ENCODE measurements at regions not wholly inside any gene's neighbourhood (a gene's known extent, or its start where the extent isn't known, plus 50 kb on each side); places are given as distances from the start of the nearest gene placed in this dataset.

DNA sequence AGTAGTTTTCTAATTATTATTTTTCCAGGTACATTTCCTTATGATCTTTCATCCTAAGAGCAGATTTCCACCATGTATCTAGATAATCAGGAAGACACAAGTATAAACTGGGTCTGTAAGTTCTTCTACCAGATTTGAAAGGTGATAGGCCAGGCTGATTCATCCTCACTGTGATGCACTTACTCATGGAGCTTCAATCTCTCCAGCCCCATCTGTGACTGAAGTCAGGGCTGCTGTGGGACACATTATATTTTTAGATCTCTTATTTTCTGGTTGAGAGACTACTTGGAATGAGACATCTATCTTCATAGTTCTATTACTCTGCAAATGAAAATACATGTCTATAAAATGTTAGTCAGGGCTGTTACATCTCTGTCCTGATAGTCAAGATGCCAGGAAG, 85.5 kb upstream of the SLC25A13 start:
- TF ChIP-seq, protein P1, sequence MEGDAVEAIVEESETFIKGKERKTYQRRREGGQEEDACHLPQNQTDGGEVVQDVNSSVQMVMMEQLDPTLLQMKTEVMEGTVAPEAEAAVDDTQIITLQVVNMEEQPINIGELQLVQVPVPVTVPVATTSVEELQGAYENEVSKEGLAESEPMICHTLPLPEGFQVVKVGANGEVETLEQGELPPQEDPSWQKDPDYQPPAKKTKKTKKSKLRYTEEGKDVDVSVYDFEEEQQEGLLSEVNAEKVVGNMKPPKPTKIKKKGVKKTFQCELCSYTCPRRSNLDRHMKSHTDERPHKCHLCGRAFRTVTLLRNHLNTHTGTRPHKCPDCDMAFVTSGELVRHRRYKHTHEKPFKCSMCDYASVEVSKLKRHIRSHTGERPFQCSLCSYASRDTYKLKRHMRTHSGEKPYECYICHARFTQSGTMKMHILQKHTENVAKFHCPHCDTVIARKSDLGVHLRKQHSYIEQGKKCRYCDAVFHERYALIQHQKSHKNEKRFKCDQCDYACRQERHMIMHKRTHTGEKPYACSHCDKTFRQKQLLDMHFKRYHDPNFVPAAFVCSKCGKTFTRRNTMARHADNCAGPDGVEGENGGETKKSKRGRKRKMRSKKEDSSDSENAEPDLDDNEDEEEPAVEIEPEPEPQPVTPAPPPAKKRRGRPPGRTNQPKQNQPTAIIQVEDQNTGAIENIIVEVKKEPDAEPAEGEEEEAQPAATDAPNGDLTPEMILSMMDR (conservative IDR thresholded peaks at IDR 0.05; ENCODE audit: low read depth, low read length): no peak
- TF ChIP-seq EZH2 (IDR thresholded peaks at IDR 0.05; ENCODE audit: borderline replicate concordance, low read depth, low read length, poor library complexity, severe bottlenecking): no peak

Data from A673 (cell line).